ENCODE measurements at regions not wholly inside any gene's neighbourhood (a gene's known extent, or its start where the extent isn't known, plus 50 kb on each side); places are given as distances from the start of the nearest gene placed in this dataset.

DNA sequence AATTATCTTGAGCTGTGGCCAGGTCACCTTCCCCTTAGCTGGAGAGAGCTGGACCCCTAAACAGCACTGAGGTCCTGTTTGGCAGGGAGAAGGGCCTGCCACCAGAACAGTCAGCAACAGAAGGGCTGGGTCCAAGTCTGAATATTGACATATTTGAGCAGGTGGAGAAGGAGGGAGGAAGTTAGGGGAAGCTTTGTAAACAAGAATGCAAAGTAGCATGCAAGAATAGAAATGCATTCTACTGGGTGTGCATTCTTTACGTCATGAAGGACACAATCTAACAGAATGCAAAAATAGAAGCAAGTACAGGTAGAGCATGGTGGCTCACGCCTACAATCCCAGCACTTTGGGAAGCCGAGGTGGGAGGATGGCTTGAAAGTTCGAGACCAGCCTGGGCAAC lies 100.5 kb downstream of the QRSL1 start:
- TF ChIP-seq, protein P1, sequence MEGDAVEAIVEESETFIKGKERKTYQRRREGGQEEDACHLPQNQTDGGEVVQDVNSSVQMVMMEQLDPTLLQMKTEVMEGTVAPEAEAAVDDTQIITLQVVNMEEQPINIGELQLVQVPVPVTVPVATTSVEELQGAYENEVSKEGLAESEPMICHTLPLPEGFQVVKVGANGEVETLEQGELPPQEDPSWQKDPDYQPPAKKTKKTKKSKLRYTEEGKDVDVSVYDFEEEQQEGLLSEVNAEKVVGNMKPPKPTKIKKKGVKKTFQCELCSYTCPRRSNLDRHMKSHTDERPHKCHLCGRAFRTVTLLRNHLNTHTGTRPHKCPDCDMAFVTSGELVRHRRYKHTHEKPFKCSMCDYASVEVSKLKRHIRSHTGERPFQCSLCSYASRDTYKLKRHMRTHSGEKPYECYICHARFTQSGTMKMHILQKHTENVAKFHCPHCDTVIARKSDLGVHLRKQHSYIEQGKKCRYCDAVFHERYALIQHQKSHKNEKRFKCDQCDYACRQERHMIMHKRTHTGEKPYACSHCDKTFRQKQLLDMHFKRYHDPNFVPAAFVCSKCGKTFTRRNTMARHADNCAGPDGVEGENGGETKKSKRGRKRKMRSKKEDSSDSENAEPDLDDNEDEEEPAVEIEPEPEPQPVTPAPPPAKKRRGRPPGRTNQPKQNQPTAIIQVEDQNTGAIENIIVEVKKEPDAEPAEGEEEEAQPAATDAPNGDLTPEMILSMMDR (IDR thresholded peaks at IDR 0.05 in 2 of 3, conservative IDR thresholded peaks at IDR 0.05 in 1 of 3; ENCODE audit: borderline replicate concordance in 1 of 3, insufficient read depth in 1 of 3, low read depth in 2 of 3, low read length in 2 of 3), result no peak
- TF ChIP-seq EZH2 (IDR thresholded peaks at IDR 0.05) (no peak), POLR2AphosphoS5 (IDR thresholded peaks at IDR 0.05; ENCODE audit: low read depth, low read length) (no peak), POLR2A (IDR thresholded peaks at IDR 0.05; ENCODE audit: borderline replicate concordance, extremely low read depth, insufficient read depth, insufficient read length) (no peak)
- TF ChIP-seq, protein P2, sequence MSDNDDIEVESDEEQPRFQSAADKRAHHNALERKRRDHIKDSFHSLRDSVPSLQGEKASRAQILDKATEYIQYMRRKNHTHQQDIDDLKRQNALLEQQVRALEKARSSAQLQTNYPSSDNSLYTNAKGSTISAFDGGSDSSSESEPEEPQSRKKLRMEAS (IDR thresholded peaks at IDR 0.05), result no peak
